HFFc6 (cell line): ENCODE measurements at regions not wholly inside any gene's neighbourhood (a gene's known extent, or its start where the extent isn't known, plus 50 kb on each side); places are given as distances from the start of the nearest gene placed in this dataset.
"Not testable (repeated sequence)": the region's sequence is repeated elsewhere in the genome, so short reads cannot be mapped to it uniquely, and the experiment has no call there.

Source experiments
- DNase-seq: peaks from one replicate; pipeline ENCODE4 v3.0.0-alpha.2; 2018
- H3K27ac Mint-ChIP-seq: 2 replicates; pipeline ENCODE4 v1.8.0; 2020; ENCODE audit warnings: mild to moderate bottlenecking, mixed read lengths
- H3K27me3 Mint-ChIP-seq: 2 replicates; pipeline ENCODE4 v1.8.0; 2021; ENCODE audit warnings: mild to moderate bottlenecking, moderate library complexity, mixed read lengths; ENCODE audit not compliant: insufficient read depth
- H3K36me3 Mint-ChIP-seq: 2 replicates; pipeline ENCODE4 v1.8.0; 2021; ENCODE audit warnings: low read depth, mixed read lengths
- H3K4me1 Mint-ChIP-seq: 2 replicates; pipeline ENCODE4 v1.8.0; 2020; ENCODE audit warnings: low read depth, mixed read lengths
- H3K4me3 Mint-ChIP-seq: 2 replicates; pipeline ENCODE4 v1.8.0; 2020; ENCODE audit warnings: mild to moderate bottlenecking, moderate library complexity, mixed read lengths
- H3K9me3 Mint-ChIP-seq: 2 replicates; pipeline ENCODE4 v1.8.0; 2020; ENCODE audit warnings: mild to moderate bottlenecking, mixed read lengths
- TF ChIP-seq, protein P1 (sequence below): fragments of 200-600 bp; sonication (generic); IDR thresholded peaks from 2 replicates; pipeline ENCODE4 v1.5.0; 2021; ENCODE audit warnings: antibody characterized with exemption, mild to moderate bottlenecking

DNA sequence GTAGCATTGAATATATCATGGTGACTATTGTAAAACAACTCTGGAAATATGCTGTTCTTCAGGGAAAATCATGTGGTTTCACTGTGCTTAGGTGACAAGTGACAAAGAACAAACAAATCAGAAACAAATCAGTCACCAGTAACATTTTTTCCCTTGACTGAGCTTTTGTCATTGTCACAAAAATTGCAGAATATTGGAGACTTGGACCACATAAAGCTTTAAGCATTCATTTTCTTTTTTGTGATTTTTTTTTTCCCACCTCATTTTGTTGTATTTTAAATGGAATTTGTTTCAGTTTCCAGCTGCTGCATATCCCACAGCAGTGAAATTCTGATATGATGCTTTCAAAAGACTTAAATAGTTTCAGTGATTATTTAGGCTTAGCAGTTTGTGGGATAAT is 1088.4 kb downstream of the OTOL1 start:
- no peak overlapping the region for H3K27ac Mint-ChIP-seq
- no peak for DNase-seq
- H3K36me3 Mint-ChIP-seq: no peaks in the 10 kb centered on the region
- peaks cover 8% of the 10 kb centered on the region; the same call in 1 of the 2 replicates for H3K4me1 Mint-ChIP-seq
- H3K27me3 Mint-ChIP-seq: peaks cover 2% of the 10 kb centered on the region; the same call in 1 of the 2 replicates
- H3K4me3 Mint-ChIP-seq: no peak overlapping the region
- no peaks in the 10 kb centered on the region for H3K9me3 Mint-ChIP-seq
- TF ChIP-seq, protein P1, sequence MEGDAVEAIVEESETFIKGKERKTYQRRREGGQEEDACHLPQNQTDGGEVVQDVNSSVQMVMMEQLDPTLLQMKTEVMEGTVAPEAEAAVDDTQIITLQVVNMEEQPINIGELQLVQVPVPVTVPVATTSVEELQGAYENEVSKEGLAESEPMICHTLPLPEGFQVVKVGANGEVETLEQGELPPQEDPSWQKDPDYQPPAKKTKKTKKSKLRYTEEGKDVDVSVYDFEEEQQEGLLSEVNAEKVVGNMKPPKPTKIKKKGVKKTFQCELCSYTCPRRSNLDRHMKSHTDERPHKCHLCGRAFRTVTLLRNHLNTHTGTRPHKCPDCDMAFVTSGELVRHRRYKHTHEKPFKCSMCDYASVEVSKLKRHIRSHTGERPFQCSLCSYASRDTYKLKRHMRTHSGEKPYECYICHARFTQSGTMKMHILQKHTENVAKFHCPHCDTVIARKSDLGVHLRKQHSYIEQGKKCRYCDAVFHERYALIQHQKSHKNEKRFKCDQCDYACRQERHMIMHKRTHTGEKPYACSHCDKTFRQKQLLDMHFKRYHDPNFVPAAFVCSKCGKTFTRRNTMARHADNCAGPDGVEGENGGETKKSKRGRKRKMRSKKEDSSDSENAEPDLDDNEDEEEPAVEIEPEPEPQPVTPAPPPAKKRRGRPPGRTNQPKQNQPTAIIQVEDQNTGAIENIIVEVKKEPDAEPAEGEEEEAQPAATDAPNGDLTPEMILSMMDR: no peak

DNA sequence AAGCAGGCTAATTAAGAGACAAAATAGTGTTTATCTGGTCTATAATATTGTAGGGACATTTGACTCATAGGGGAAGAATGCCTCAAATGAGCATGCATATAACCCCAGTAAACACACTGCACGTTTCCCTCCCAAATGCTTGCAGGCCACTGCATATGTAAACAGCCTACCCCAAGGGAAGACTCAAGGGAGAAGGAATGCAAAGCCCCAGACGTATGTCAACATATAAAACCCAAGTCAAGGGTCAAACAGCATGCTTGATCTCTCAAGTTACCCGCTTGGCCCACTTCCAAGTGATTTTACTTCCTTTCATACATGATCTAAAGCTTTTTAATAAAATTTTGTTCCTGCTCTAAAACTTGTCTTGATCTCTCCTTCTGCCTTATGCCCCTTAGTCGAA is 1090.0 kb downstream of the OTOL1 start:
- Mint-ChIP-seq H3K36me3 (no peaks in the 10 kb centered on the region), H3K4me3 (no peak overlapping the region), H3K9me3 (no peaks in the 10 kb centered on the region), H3K4me1 (peaks cover 8% of the 10 kb centered on the region; the same call in 1 of the 2 replicates), H3K27me3 (peaks cover under 1% of the 10 kb centered on the region; the same call in 1 of the 2 replicates), H3K27ac (no peak overlapping the region)
- DNase-seq: no peak
- TF ChIP-seq, protein P1: no peak

DNA sequence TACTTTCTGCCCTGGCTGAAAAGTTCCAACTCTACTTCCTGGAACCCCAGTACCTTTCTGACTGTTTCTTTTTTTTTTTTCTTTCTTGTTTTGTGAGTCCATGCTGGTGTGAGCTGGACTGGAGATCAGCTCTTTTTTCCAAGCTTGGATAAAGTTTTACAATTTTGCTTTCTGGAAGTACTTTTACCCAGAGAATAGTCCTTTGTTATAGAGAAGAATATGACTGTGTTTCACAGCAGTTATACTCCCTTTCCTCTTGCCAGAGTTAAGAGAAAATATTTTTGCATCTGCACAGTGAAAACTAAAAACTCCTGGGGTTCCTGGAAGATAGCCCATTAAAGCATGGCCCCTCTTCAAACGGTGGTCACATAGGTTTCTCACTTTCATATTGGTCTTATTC is 1100.6 kb downstream of the OTOL1 start:
- H3K4me3 Mint-ChIP-seq: no peak overlapping the region
- no peak for DNase-seq
- H3K27ac Mint-ChIP-seq: no peak overlapping the region
- H3K27me3 Mint-ChIP-seq: no peaks in the 10 kb centered on the region; the same call in 1 of the 2 replicates
- H3K36me3 Mint-ChIP-seq: no peaks in the 10 kb centered on the region
- TF ChIP-seq, protein P1: no peak
- H3K9me3 Mint-ChIP-seq: no peaks in the 10 kb centered on the region
- H3K4me1 Mint-ChIP-seq: peaks cover 13% of the 10 kb centered on the region; the same call in 1 of the 2 replicates

DNA sequence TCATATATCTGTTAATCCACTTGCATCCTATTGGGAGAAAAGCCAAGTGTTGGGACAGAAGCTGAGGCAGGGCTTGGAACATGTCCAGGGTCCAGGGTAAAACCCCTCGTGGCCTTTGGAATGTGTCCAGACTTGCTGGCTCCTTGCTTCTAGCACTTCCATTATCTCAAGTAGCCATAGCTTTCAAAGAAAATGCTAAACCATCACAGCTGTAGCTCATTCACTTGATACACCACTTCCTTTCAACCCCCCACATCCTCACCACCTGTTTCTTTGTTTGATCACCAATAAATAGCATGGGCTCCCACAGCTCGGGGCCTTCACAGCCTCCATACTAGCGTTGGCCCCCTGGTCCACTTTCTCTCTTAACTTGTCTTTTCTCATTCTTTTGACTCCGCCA is 1101.9 kb downstream of the OTOL1 start:
- peaks cover 20% of the 10 kb centered on the region; the same call in 1 of the 2 replicates for H3K4me1 Mint-ChIP-seq
- H3K27ac Mint-ChIP-seq, H3K36me3 Mint-ChIP-seq, H3K4me3 Mint-ChIP-seq, H3K9me3 Mint-ChIP-seq, H3K27me3 Mint-ChIP-seq, DNase-seq: not testable (repeated sequence)

DNA sequence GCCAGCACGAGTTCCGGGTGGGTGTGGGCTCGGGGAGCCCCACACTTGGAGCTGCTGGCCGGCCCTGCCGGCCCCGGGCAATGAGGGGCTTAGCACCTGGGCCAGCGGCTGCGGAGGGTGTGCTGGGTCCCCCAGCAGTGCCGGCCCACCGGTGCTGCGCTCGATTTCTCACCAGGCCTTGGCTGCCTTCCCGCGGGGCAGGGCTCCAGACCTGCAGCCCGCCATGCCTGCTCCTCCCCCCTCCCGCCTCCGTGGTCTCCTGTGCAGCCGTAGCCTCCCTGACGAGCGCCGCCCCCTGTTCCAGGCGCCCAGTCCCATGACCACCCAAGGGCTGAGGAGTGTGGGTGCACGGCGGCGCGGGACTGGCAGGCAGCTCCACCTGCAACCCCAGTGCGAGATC is 1103.1 kb downstream of the OTOL1 start:
- not testable (repeated sequence) for DNase-seq, H3K27ac Mint-ChIP-seq, H3K27me3 Mint-ChIP-seq, H3K9me3 Mint-ChIP-seq, H3K4me3 Mint-ChIP-seq, H3K36me3 Mint-ChIP-seq
- H3K4me1 Mint-ChIP-seq: peaks cover 20% of the 10 kb centered on the region; the same call in 1 of the 2 replicates

DNA sequence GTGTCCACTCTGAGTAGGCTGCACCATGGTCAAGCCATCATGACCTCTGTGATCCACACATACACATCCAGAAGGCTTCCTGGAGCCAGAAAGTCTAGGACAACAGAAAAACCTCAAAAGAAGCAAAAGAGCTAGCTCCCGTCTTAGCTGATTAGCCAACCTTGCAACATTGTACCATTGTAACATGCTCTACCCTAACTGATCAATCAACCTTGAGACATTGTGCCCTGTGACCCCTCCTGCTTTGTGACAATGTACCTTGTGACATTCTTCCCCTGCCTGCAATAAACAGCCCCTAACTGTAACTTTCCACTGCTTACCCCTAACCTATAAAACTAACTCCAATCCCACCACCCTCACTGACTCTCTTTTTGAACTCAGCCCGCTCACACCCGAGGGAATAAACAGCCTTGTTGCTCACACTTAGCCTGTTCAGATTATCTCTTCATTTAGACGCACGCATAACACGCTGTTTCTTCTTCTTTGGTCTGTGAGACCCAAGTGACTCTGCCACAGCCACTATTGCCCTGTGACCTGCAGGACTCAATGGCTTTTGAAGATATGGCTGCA is 1104.6 kb downstream of the OTOL1 start:
- Mint-ChIP-seq H3K27ac (no peak overlapping the region), H3K36me3 (no peaks in the 10 kb centered on the region), H3K9me3 (no peaks in the 10 kb centered on the region), H3K27me3 (peaks cover 2% of the 10 kb centered on the region), H3K4me1 (peaks cover 17% of the 10 kb centered on the region; the same call in 1 of the 2 replicates), H3K4me3 (no peak overlapping the region)
- TF ChIP-seq, protein P1: no peak
- DNase-seq: no peak
